ACC112 (cell line): ENCODE measurements at regions not wholly inside any gene's neighbourhood (a gene's known extent, or its start where the extent isn't known, plus 50 kb on each side); places are given as distances from the start of the nearest gene placed in this dataset.

Experiments
- H2AFZ ChIP-seq: fragments of 200-600 bp; sonication (generic); one replicate; pipeline ENCODE4 v1.6.0; 2017; ENCODE audit warnings: antibody characterized with exemption, low read length; ENCODE audit not compliant: unreplicated experiment
- H3K27ac ChIP-seq: fragments of 200-600 bp; sonication (generic); 2 replicates; pipeline ENCODE4 v1.5.1; 2014; ENCODE audit warnings: low read depth, mild to moderate bottlenecking, antibody characterized with exemption, low read length, moderate library complexity
- H3K27me3 ChIP-seq: fragments of 200-600 bp; sonication (generic); 2 replicates; pipeline ENCODE4 v1.6.1; 2014; ENCODE audit warnings: mild to moderate bottlenecking, antibody characterized with exemption, low read length, moderate library complexity, mixed read lengths; ENCODE audit not compliant: insufficient read depth
- H3K36me3 ChIP-seq: fragments of 200-600 bp; sonication (generic); 2 replicates; pipeline ENCODE4 v1.6.1; 2016; ENCODE audit warnings: mild to moderate bottlenecking, antibody characterized with exemption, low read length, moderate library complexity, mixed read lengths; ENCODE audit not compliant: insufficient read depth
- H3K4me1 ChIP-seq: fragments of 200-600 bp; sonication (generic); one replicate; pipeline ENCODE4 v1.6.1; 2016; ENCODE audit warnings: low read length, mixed read lengths; ENCODE audit not compliant: insufficient read depth, unreplicated experiment, control insufficient read depth
- H3K4me3 ChIP-seq: fragments of 200-600 bp; sonication (generic); 2 replicates; pipeline ENCODE4 v1.5.1; 2014; ENCODE audit warnings: mild to moderate bottlenecking, low read depth, low read length
- H3K79me2 ChIP-seq: fragments of 200-600 bp; sonication (generic); one replicate; pipeline ENCODE4 v1.6.0; 2016; ENCODE audit warnings: low read length; ENCODE audit not compliant: control insufficient read depth, unreplicated experiment, insufficient read depth

DNA sequence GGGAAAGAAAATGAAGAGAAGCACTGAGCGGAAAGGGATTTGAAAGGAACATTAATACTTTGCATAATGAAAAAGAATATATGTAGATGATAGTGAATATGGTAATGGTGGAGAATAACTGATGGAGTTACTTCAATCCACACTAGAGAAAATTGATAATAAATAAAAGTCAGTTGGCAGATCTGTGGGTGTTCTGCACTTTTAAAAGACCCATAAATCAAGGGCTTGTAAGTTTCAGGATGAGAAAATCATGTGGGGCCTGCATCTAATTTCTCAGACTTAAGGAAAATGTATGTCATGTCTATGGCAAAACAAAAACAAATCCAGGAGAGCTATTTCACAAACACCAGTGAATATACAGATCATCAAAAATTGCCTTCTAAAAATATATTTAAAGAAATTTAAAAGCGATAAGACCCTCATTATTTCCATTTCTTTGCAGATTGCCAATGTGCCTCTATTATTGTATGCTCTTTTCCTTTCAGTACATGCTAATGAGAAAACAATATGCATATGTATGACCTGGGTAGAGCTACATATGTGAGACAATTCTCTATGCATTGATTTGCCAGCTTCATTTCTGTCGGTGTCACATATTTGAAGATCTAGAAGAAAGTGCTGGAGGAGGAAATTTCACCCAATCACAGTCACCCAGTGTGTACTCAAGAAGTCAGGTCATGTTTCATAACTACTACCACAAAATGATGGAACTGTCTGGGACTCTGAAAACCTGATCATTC, 269.9 kb upstream of the PDZRN3 start:
- Histone ChIP-seq H3K27ac (no peak overlapping the region), H3K4me3 (no peak overlapping the region), H3K27me3 (peaks cover 26% of the 10 kb centered on the region), H3K4me1 (no peaks in the 10 kb centered on the region), H3K79me2 (no peaks in the 10 kb centered on the region), H2AFZ (no peak overlapping the region), H3K36me3 (no peaks in the 10 kb centered on the region)

DNA sequence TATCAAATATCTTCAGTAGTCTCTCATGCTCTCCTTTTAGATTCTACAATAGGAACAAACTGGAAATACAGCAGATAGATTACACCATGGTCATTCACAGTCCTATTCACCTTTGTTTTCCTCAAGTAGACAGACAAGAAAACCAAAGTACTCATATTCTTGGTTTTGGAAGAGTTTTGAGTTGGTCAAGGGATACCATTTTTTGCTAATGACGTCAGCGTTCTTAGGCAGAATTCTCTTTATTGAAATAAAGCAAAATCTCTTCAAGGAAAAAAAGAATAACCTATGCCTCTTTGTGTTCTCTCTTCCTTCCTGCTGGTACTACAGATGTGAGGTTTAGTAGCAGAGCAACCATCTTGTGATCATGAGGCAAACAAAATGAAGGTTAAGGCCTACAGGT, 268.3 kb upstream of the PDZRN3 start:
- no peaks in the 10 kb centered on the region for H3K4me1 ChIP-seq
- H3K27me3 ChIP-seq: peaks cover 32% of the 10 kb centered on the region
- H3K27ac ChIP-seq: no peak overlapping the region
- H3K4me3 ChIP-seq: no peak overlapping the region
- no peak overlapping the region for H2AFZ ChIP-seq
- H3K36me3 ChIP-seq: no peaks in the 10 kb centered on the region
- H3K79me2 ChIP-seq: no peaks in the 10 kb centered on the region

DNA sequence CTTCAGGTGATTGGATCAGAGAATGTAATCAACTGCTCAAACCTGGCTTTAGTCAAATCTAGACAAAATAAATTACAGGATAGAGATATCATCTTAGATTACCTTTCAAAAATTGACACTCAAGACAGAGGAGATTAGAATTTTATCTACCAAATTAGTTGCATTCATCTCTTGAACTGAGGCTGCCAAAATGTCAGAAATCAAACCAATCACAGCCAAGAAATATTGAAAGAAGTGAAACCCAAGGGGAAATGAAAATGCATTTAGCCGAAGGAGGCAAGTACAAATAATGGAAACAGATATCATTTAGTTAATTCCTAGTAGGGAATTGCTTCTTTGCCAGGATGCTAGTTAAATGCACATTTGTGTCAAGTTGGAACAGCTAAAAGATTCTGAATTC, 261.1 kb upstream of the PDZRN3 start:
- Histone ChIP-seq H3K4me1 (no peaks in the 10 kb centered on the region), H3K79me2 (no peaks in the 10 kb centered on the region), H2AFZ (no peak overlapping the region), H3K4me3 (no peak overlapping the region), H3K27me3 (peaks cover 51% of the 10 kb centered on the region), H3K36me3 (no peaks in the 10 kb centered on the region), H3K27ac (no peak overlapping the region)

DNA sequence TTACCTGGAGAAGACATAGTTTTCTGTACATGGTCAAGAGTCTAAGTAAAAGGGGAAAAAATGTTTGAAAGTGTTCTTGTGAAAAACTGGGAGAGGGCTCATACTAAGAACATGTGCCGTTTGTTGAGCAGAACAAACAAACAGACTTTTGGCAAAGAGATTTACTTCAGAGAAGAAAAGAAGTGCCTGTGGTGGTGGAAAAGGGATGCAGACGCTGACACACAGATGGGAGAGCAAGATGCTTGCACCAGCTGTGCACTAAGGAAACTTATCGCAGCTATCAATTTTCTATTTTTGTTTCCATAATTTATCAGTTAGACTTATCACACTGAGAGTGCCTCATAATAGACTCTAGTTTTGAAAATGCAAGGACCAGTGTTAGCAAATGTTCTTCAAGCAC, 259.6 kb upstream of the PDZRN3 start:
- Histone ChIP-seq H3K4me1 (no peaks in the 10 kb centered on the region), H3K4me3 (no peak overlapping the region), H3K27ac (no peak overlapping the region), H3K27me3 (peaks cover 50% of the 10 kb centered on the region), H3K36me3 (no peaks in the 10 kb centered on the region), H3K79me2 (no peaks in the 10 kb centered on the region), H2AFZ (no peak overlapping the region)

DNA sequence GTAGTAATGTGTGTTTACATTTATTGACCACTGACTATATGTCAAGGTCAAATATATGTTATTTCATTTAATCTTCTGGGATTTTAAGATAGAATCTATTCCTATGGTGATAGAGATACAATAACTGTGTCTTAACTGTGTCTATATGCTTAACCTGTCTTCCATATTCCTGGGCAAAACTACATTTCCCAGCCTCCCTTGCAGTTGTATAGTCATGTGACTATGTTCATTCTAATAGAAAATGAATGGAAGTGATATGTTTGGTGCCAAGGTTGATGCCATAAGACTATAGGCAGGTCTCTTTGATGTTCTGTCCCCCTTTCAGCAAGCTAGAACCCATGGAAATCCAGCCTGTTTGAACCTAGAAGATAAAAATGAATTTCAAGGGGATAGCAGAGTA, 258.8 kb upstream of the PDZRN3 start:
- Histone ChIP-seq H2AFZ (no peak overlapping the region), H3K79me2 (no peaks in the 10 kb centered on the region), H3K36me3 (no peaks in the 10 kb centered on the region), H3K4me3 (no peak overlapping the region), H3K27me3 (peaks cover 48% of the 10 kb centered on the region), H3K27ac (no peak overlapping the region), H3K4me1 (no peaks in the 10 kb centered on the region)

DNA sequence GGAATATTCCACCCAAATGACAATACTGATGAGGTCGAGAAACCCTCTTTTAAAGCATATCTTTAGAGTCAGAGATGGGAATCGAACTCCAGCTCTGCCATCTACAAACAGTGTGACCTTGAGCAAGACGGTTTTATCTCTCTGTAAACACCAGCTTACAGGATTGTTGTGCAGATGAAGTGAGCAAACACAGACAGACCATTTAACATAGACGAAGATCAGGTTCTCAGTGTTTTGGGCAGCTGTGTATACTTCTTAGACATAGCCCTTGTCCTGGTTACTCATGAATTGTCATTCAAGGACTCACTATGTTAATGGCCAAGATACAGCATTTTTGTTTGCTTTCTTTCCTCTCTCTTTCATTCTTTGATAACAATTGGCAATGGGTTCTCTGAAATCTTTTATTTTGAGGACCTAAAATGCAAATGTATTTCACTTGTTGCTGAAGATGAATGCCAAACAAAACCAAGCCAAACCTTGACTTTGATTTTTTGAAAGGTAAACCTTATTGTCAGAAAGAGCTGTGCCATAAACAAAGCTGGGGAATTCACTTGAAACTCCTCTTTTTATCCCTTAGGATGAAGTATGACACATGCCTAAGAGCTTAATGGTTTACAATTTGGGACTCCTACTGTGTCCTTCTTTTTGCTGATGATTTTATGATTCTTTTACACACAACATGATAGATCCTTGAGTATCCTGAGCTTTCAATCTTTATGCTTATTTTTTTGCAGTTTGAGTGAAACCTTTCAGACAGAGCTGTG, 250.0 kb upstream of the PDZRN3 start:
- Histone ChIP-seq H2AFZ (no peak overlapping the region), H3K36me3 (no peaks in the 10 kb centered on the region), H3K27me3 (peaks cover 27% of the 10 kb centered on the region), H3K4me3 (no peak overlapping the region), H3K79me2 (no peaks in the 10 kb centered on the region), H3K27ac (no peak overlapping the region), H3K4me1 (no peaks in the 10 kb centered on the region)

DNA sequence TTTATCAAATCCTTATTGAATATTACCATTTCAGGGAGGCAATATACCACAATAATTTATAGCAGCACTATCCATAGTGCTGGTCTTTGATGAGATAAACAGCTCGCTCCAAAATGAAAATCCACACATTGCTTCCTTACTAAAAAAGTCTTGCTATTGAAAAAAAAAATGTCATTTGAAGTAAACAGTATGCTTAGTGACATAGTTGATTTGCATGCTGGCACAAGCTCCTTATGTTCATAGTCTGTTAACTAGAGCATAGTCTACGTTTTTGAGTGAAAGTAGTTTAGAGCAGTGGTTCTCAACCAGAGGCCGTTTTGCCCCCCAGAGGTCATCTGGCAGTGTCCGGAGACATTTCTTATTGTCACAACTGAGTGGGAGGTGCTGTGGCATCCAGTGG, 249.4 kb upstream of the PDZRN3 start:
- H3K79me2 ChIP-seq: no peaks in the 10 kb centered on the region
- no peak overlapping the region for H2AFZ ChIP-seq
- H3K27ac ChIP-seq: no peak overlapping the region
- peaks cover 27% of the 10 kb centered on the region for H3K27me3 ChIP-seq
- no peak overlapping the region for H3K4me3 ChIP-seq
- H3K36me3 ChIP-seq: no peaks in the 10 kb centered on the region
- H3K4me1 ChIP-seq: no peaks in the 10 kb centered on the region

DNA sequence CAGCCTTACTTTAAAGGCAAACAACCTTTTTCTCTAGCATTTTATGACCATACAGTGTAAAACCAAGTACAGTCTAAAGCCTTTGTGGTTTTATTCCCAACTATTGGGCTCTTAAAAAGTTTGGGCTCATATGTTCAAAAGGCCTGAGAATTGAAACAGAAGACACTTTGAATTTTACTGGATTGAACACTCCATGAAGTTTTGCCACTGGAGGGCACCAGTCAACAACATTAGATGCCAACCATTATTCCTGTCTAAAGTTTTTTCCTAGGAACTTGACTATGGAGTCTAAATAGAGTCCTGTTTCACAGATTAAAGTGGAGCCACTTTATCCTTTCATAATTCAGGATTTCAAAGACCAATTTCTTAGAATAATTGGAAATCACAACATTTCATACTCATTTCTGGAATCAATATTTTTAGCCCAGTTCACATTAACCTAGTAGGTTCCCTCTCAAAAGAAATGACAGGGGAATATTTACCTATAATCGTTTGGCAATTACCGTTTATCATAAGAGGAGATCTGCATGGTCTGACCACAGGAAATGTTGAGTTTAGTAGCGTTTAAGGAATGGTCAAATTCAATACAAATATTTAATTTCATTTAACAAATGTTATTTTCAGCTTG, 244.1 kb upstream of the PDZRN3 start:
- no peaks in the 10 kb centered on the region for H3K79me2 ChIP-seq
- no peaks in the 10 kb centered on the region for H3K4me1 ChIP-seq
- H3K4me3 ChIP-seq: no peak overlapping the region
- H3K27ac ChIP-seq: no peak overlapping the region
- no peaks in the 10 kb centered on the region for H3K36me3 ChIP-seq
- no peak overlapping the region for H2AFZ ChIP-seq
- peaks cover 21% of the 10 kb centered on the region for H3K27me3 ChIP-seq

DNA sequence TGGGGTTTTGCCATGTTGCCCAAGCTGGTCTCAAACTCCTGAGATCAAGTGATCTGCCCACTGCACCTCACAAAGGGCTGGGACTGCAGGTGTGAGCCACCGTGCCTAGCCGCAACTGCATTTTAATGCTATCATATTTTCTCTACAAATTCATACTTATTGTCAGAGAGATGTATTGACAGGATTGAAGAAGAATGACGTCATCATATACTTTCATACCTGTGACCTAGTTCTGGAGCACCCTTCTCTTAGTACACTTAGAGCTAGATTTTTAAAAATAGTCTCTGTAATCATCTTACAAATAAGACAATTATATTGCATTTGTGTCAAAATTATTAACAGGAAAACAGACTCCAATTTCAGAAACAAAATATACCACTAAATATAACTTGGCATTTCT, 242.8 kb upstream of the PDZRN3 start:
- Histone ChIP-seq H3K27me3 (peaks cover 16% of the 10 kb centered on the region), H3K36me3 (no peaks in the 10 kb centered on the region)

DNA sequence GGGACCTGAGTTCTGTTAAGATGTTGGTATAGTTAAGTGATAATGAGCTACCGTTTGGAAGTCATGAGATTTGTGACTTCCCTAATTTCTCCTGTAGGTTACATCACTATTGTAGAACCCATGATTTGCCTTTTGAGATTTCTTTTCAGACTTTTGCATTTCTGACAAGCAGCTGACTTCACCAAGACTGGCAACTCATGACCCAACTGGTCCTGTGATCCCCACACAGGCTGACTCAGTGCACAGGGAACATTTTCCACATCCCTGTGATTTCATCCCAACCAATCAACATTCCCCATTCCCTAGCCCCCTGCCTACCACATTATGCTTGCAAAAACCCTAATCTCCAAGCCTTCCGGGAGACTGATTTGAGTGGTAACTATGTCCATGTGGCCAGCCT, 242.1 kb upstream of the PDZRN3 start:
- H3K36me3 ChIP-seq: no peaks in the 10 kb centered on the region
- H3K79me2 ChIP-seq: no peaks in the 10 kb centered on the region
- H3K27me3 ChIP-seq: peaks cover 16% of the 10 kb centered on the region
- H3K4me3 ChIP-seq: no peak overlapping the region
- no peak overlapping the region for H2AFZ ChIP-seq
- H3K27ac ChIP-seq: no peak overlapping the region
- no peaks in the 10 kb centered on the region for H3K4me1 ChIP-seq

More for the DNA sequence above, 242.8 kb upstream of the PDZRN3 start:
- Histone ChIP-seq H3K79me2 (no peaks in the 10 kb centered on the region), H3K27ac (no peak overlapping the region), H3K4me3 (no peak overlapping the region), H3K4me1 (no peaks in the 10 kb centered on the region), H2AFZ (no peak overlapping the region)
